ENCODE measurements at regions not wholly inside any gene's neighbourhood (a gene's known extent, or its start where the extent isn't known, plus 50 kb on each side); places are given as distances from the start of the nearest gene placed in this dataset.

DNA sequence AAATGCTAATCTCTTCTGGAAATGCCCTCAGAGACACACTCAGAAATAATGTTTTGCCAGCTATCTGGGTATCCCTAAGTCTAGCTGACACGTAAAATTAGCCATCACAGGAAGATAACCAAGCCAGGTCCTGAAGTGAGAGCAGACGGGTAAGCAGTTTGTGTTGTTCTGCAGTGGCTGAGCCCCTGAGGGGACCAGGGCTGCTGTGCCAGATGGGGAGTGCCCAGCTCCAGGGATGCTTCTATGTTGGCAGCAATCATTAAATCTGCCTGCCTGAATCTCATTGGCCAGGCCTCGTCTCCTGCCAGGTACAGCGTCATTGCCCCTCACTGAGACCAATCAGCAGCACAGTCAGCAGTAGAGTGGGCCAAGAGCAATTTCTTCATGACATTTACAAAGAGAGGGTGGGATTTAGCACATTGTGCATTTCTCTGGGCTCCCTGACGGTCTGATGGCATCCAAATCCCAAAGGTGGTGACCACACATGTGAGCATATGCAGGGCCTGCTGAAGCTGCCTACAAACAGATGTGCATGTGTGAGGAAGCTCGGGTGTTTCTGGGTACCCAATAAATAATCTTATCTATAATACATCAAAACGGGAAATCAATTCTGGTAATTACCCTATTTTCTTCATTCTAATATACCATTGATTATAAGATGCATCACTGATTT lies 58.7 kb upstream of the LRRN2 start (continued):
- no peak for TF ChIP-seq ERG (CRISPR knock-in tag; IDR thresholded peaks at IDR 0.05)
- TF ChIP-seq FOXP1 (CRISPR knock-in tag; IDR thresholded peaks at IDR 0.05; ENCODE audit: borderline replicate concordance) = no peak

DNA sequence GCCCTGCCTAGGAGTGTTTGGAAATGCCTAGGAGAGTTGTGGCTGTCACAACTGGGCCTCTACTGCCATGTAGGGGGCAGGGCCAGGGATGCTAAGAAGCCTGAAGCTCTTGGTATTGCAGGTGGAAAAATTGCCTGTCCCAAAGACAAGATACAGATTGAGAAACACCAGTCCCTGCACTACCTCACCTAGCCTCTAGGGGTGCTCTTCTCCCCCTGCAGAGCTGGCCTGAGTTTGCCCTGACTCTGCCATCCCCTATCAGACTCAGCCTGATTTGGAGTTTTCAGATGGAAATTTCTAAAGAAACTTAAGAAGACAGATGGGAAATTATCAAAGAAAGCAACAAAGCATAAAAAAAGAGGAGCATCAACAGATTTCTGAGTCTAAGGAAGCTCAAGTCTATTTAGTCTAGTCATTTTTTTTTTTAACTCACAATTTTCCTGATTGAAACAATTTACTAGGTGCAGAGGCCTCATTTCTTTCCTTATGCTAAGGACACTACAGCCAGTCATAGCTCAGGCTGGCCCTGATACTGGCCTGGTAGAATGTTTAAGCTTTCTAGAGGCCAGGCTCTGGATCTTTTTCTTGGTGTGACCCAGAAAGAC lies 61.4 kb upstream of the LRRN2 start:
- peak; percentile 87 for ATAC-seq
- CTCF ChIA-PET = interaction anchor here (0.5 to 2.6 kb wide), 61 partner anchors 8 to 481 kb away, joined by 3 to 58 read pairs (median 5); partner anchors contain the start of genes MDM4 and TMCC2

DNA sequence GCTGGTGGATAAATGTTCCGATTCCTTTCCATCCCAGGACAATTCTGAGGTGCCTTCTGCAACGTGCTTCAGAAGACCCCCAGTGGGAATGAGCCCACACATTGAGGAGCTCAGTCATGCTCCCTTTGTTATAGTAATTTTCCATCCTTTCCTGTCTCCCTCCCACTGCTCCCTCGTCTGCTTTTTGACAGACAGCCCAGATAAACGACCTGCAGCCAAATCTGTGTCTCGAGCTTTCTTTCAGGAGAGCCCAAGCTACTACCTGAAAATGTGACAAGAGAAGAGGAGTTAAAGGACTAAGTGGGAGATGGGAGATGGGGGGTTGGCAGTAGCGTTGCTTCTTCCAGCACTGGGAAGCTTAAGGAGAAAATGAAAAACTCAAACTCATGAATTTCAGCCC lies 65.9 kb upstream of the LRRN2 start:
- CTCF ChIA-PET = interaction anchor here (0.7 to 5.4 kb wide), 19 partner anchors 11 to 353 kb away, joined by 3 to 75 read pairs (median 6); partner anchors contain the start of gene MDM4
- POLR2A ChIA-PET = interaction anchor here (1.0 kb wide), 1 partner anchor 190 kb away, joined by 3 read pairs; no protein-coding TSS in a partner anchor
- ATAC-seq = no peak

More for the DNA sequence above, 61.4 kb upstream of the LRRN2 start:
- peaks cover 29% of the 10 kb centered on the region for H3K4me1 Mint-ChIP-seq
- no peaks in the 10 kb centered on the region for H3K36me3 Mint-ChIP-seq
- no peak overlapping the region for H3K27ac Mint-ChIP-seq
- no peak overlapping the region for H3K4me3 Mint-ChIP-seq
- H3K27me3 Mint-ChIP-seq (ENCODE audit: low read depth) = peaks cover 12% of the 10 kb centered on the region; the same call in 1 of the 2 replicates
- peak; percentile 68 for DNase-seq (ENCODE audit: low spot score)
- POLR2A ChIA-PET = no interaction called here
- TF ChIP-seq, protein P1, sequence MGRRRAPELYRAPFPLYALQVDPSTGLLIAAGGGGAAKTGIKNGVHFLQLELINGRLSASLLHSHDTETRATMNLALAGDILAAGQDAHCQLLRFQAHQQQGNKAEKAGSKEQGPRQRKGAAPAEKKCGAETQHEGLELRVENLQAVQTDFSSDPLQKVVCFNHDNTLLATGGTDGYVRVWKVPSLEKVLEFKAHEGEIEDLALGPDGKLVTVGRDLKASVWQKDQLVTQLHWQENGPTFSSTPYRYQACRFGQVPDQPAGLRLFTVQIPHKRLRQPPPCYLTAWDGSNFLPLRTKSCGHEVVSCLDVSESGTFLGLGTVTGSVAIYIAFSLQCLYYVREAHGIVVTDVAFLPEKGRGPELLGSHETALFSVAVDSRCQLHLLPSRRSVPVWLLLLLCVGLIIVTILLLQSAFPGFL (CRISPR knock-in tag; IDR thresholded peaks at IDR 0.05; ENCODE audit: borderline replicate concordance) = no peak
- TF ChIP-seq RORB (CRISPR knock-in tag; IDR thresholded peaks at IDR 0.05) (no peak), ELF4 (CRISPR knock-in tag; IDR thresholded peaks at IDR 0.05; ENCODE audit: low read depth) (no peak), CTCF (IDR thresholded peaks at IDR 0.05) (peak; percentile 99)
- H3K9me3 Mint-ChIP-seq = no peaks in the 10 kb centered on the region

More for the DNA sequence above, 65.9 kb upstream of the LRRN2 start:
- Mint-ChIP-seq H3K4me3 (peak overlapping the region; percentile 25; the same call in 1 of the 2 replicates), H3K27ac (no peak overlapping the region), H3K27me3 (ENCODE audit: low read depth) (peaks cover 12% of the 10 kb centered on the region), H3K36me3 (no peaks in the 10 kb centered on the region), H3K9me3 (no peaks in the 10 kb centered on the region), H3K4me1 (peaks cover 24% of the 10 kb centered on the region)
- no peak for DNase-seq (ENCODE audit: low spot score)
- TF ChIP-seq ZNF317 (CRISPR knock-in tag; IDR thresholded peaks at IDR 0.05; ENCODE audit: borderline replicate concordance, low read depth) (no peak), ZNF121 (CRISPR knock-in tag; IDR thresholded peaks at IDR 0.05) (no peak), CREM (CRISPR knock-in tag; IDR thresholded peaks at IDR 0.05) (no peak), ZNF425 (CRISPR knock-in tag; conservative IDR thresholded peaks at IDR 0.05) (no peak), NFYB (CRISPR knock-in tag; conservative IDR thresholded peaks at IDR 0.05; ENCODE audit: low read depth) (no peak), RORB (CRISPR knock-in tag; IDR thresholded peaks at IDR 0.05) (no peak)
